ENCODE measurements at regions not wholly inside any gene's neighbourhood (a gene's known extent, or its start where the extent isn't known, plus 50 kb on each side); places are given as distances from the start of the nearest gene placed in this dataset.
A peak's percentile ranks its signal among the peaks of the same experiment; 100 is the strongest.

GRCh38 chr13:52975969-52976368 lies 52.6 kb upstream of the OLFM4 start:
- DNase-seq: no peak

DNA sequence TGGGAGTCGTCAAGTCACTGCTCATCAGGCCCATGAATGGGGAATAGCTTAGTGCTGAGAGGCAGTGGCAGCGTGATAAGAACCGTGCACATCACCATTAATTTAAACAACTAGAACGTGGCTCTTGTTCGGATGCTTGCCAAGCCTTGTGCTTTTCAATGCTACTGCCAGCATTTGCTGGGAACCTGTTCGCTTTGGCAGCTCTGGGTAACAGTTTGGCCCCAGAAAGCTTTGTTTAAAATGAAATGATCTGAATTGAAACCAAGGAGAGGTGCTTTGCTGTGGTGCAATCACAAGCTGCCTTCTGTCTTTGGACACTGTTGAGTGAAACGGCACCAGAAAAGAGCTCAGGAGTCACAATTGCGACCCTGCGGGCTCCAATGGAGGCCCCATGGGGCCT lies 53.5 kb upstream of the OLFM4 start:
- DNase-seq: no peak

- no peak for DNase-seq
Measured at GRCh38 chr13:52974711-52975110, 53.9 kb upstream of the OLFM4 start.

- DNase-seq: no peak
Measured at GRCh38 chr13:52969373-52969772, 59.2 kb upstream of the OLFM4 start.

DNA sequence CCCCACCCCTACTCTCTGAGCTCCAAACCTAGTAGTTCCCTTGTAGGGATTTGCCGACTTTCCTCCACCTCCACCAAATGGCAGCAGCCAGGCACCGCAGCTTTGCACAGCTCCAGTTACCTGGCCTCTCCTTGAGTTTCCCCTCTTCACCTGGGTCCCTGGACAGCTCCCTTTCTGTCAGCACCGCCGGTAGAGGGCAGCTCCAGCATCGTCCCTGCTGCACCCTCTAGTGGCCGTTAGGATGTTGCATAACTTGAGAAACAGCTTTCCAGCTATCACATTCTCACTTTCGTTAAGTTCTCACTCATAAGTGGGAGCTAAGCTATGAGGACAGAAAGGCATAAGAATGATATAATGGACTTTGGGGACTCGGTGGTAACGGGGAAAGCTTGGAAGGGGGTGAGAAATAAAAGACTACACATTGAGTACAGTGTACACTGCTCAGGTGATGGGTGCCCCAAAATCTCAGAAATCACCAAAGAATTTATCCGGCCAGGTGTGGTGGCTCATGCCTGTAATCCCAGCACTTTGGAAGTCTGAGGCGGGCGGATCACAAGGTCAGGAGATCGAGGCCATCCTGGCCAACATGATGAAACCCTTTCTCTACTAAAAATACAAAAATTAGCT lies 60.4 kb upstream of the OLFM4 start:
- peak; percentile 59 for DNase-seq

- DNase-seq: no peak
Measured at GRCh38 chr13:52961987-52962386, 66.6 kb upstream of the OLFM4 start.

DNA sequence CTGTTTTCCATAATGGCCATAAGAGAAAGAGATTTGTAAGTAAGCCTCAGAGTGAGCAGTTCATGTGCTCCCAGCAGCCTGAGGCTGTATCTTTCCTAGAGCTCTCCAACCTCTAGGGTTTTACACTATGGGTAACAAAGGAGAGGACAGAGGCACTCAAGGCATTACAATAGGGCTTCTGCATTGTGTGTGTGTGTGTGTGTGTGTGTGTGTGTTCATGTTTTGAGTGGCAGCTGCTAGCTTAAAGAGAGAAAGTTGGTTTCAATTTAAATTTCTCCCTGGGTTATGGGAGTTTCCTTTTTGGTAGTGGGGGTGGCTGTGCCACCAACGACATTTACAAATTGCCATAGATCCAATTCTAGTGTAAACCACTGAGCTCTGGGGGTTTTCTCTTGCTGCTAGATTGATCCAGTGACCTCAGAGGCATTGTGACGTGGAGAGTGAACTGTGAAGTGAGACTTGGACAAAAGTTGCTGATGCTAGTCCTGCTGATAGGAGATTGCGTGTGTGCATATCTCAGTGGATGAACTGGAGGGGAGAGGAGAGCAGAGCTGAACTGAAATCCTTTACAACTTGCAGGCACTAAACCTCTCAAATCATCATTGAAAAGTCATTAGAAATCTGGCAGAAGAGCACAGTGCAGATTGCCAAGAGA lies 67.2 kb upstream of the OLFM4 start:
- no peak for DNase-seq

GRCh38 chr13:52955472-52955874 lies 73.1 kb upstream of the OLFM4 start:
- DNase-seq: no peak

- no peak for DNase-seq
Measured at GRCh38 chr13:52954838-52955237, 73.8 kb upstream of the OLFM4 start.

- no peak for DNase-seq
Measured at GRCh38 chr13:52950436-52950956, 78.1 kb upstream of the OLFM4 start.

DNA sequence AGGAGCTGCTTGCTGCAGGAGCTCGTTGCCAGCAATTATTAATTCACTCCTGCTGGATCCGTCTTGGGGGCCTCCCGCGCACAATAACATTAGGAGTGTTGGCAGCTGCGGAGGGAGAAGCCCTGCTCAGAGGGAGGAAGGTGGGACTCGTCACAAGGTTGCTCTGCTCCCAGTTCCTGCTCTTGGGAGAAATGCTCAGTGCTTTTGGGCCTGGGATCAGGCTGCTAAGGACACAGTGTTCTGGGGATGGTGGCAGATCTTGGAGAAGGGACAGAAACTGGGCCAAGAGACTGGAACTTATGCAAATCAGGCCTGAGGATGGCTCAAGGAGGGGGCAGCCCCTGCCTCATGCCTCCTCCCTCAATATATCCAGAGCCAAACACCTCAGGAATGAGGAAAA lies 78.9 kb upstream of the OLFM4 start:
- no peak for DNase-seq

GRCh38 chr13:52949044-52949443 lies 79.6 kb upstream of the OLFM4 start:
- DNase-seq: no peak

DNA sequence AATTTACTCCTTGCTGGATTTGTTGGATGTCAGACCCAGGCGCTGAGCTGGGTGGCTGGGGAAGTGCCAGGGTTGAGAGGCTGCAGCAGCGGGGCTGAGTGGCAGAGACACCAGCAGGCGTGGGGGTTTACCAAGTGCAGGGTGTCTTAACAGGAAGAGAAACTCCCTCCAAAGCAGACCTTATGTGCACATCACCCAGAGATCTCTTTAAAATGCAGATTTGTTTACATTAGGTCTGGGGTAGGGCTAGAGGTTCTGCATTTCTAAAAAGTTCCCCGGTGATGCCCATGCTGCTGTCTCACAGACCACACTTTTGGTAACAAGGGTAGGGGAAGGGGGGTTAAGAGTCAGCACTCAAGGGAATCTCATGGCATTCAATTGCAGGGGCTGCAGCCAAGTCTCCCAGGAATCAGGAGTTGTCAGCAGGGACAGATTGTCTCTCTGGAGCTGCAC lies 80.7 kb upstream of the OLFM4 start:
- DNase-seq: no peak

DNA sequence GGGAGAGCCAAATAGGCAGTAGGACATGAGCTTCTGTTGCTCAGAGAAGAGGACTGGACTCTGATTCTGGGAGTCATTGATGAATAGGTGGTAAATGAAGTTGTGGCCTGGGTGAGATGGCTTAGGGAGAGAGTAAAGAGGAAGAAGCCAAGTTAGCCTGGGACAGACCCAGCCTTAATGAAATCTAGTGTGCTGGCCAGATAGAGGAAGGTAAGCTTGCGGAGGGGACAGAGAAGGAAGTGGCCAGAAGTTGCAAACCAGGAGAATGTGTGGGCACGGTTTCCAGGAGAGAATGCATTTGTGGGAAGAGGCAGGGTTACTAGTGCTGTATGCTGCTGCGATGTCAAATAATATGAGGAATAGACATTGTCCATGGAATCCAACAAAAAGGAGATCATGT lies 83.3 kb upstream of the OLFM4 start:
- no peak for DNase-seq

DNA sequence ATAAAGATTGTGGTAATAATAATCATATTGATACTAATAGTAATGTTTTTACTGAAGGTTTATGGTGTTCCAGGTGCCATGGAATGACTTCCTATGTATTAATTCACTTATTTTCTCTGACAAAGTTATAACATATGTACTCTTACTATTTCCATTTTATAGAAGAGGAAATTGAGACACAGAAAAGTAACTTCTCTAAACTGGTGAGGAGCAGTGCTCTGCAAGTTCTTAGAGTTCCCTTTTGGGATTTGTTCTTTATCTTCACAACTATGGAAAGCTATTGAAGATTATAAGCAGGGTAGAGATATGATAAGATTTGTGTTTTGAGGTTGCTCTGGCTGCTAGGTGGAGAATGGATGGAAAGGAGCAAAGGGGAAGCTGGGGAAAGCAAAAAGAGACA lies 83.9 kb upstream of the OLFM4 start:
- DNase-seq: no peak

GRCh38 chr13:52938065-52938464 lies 89.6 kb upstream of the PCDH8 start:
- no peak for DNase-seq

DNA sequence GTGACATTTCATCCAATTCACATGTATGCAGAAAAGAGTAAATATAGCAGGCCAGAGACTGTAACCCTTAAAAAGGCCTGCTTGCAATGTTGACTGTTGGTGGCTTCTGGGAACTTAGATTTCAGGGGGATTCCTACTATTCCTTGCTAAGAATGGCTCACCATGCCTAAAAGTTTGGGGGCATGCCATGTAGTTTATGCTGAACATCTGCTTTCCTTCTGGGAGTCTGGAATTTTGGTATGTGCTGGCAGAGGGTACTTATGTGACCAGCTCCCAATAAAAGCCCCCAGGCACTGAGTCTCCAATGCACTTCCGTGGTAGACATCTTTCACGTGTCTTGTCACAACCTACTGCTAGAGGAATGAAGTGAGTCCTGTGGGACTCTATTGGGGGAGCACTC lies 88.4 kb upstream of the PCDH8 start:
- DNase-seq: no peak

GRCh38 chr13:52934258-52934657 lies 85.8 kb upstream of the PCDH8 start:
- no peak for DNase-seq

GRCh38 chr13:52933547-52934210 lies 85.2 kb upstream of the PCDH8 start:
- no peak for DNase-seq

DNA sequence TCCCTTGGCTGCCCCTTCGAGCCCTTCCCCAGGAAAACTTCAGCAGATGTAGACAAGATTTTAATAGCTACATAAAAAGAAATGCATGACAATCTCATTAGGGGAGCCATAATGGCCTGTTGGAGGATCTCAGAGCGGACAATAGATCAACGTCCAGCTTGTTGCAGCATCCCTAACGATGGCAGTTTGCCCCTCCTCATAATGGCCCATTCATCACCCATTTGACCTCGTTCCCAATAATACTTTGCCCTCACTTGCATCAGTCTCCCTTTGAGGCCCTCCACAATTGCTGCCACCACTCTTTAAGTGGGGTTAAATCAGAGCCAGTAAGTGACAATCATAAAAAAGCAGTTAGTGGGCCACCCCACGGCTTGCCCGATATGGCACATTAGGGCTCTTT lies 84.7 kb upstream of the PCDH8 start:
- DNase-seq: no peak

DNA sequence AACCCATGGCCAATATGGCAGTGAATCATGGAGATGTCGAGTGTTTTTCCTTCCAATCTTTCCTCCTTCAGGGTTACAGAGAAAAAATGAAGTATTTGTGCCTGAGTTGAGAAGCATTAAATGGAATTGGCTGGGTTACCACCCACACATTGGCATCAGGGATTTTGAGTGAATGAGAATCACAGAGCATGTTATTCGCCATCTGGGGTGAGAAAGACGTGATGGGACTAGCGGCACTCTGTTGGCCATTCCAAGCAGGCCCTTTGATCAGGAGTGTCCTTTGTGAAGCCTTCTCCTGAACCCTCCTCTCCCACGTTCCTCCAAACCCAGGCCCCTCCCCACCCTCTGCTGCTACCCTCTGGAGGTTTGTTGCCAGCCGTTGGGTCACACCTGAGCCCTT lies 84.2 kb upstream of the PCDH8 start:
- DNase-seq: no peak

GRCh38 chr13:52931539-52932431 lies 83.3 kb upstream of the PCDH8 start:
- no peak for DNase-seq

- DNase-seq: no peak
Measured at GRCh38 chr13:52931131-52931530, 82.7 kb upstream of the PCDH8 start.

Data from fibroblast of skin of scalp (primary cell).